Prostate gland (tissue), 2 donors: ENCODE measurements at regions not wholly inside any gene's neighbourhood (a gene's known extent, or its start where the extent isn't known, plus 50 kb on each side); places are given as distances from the start of the nearest gene placed in this dataset.
"Not testable (repeated sequence)": the region's sequence is repeated elsewhere in the genome, so short reads cannot be mapped to it uniquely, and the experiment has no call there.

Source experiments
- DNase-seq: peaks from one replicate; pipeline ENCODE4 v3.0.0-alpha.2; 2019; ENCODE audit warnings: low spot score
- H3K27ac ChIP-seq, 2 donors: fragments of 200-600 bp; sonication (generic); 2 replicates each; pipeline ENCODE4 v1.5.1; 2017 to 2019
- H3K27me3 ChIP-seq: fragments of 200-600 bp; sonication (generic); replicated peaks from 2 replicates; pipeline ENCODE4 v1.5.1; 2019; ENCODE audit not compliant: insufficient read depth
- H3K36me3 ChIP-seq, 2 donors: fragments of 200-600 bp; sonication (generic); 1 replicate in 1 of 2; 2 replicates in 1 of 2; pipeline versions ENCODE4 v1.5.1 to v1.8.1; 2017 to 2019
- H3K4me1 ChIP-seq: fragments of 200-600 bp; sonication (generic); replicated peaks from 2 replicates; pipeline ENCODE4 v1.5.1; 2019
- H3K4me3 ChIP-seq, 2 donors: fragments of 200-600 bp; sonication (generic); 2 replicates each; pipeline ENCODE4 v1.5.1; 2017 to 2019
- H3K9me3 ChIP-seq: fragments of 200-600 bp; sonication (generic); 2 replicates; pipeline ENCODE4 v1.5.1; 2017
- POLR2A ChIP-seq: fragments of 450-650 bp; IDR thresholded peaks from one replicate; pipeline ENCODE4 v1.6.1; 2016; ENCODE audit warnings: antibody characterized with exemption, mild to moderate bottlenecking
- POLR2AphosphoS5 ChIP-seq: sonication (generic); formaldehyde crosslinking; IDR thresholded peaks from one replicate; pipeline ENCODE4 v1.6.1; 2017; ENCODE audit warnings: antibody characterized with exemption
- WGBS: methylation state at CpG from one replicate; pipeline ENCODE4 v1.1.5; 2018; 5-methylcytosine and 5-hydroxymethylcytosine counted together
- intact Hi-C: fragments of 100-400 bp; cut with DNase I; formaldehyde crosslinking; loops from one replicate; pipeline ENCODE4 v1.14.2; 2022
- TF ChIP-seq, protein P1 (sequence below), 4 experiments: fragments of 200-600 bp in 2 of 4; fragments of 450-650 bp in 2 of 4; sonication (generic) in 2 of 4; IDR thresholded peaks; 1 replicate in 3 of 4; 2 replicates in 1 of 4; pipeline ENCODE4 v1.5.1; 2016 to 2019; ENCODE audit warnings: antibody characterized with exemption in 4 of 4, mild to moderate bottlenecking in 2 of 4, moderate library complexity in 2 of 4

- Histone ChIP-seq H3K4me3 (no peak overlapping the region), H3K27ac (no peak overlapping the region), H3K9me3 (no peaks in the 10 kb centered on the region), H3K36me3 (no peaks in the 10 kb centered on the region), H3K27me3 (no peaks in the 10 kb centered on the region), H3K4me1 (no peaks in the 10 kb centered on the region)
- intact Hi-C loops = no loop called here
- WGBS = 78% methylated on average over 3 of the region's 3 CpGs
- no peak for DNase-seq
- TF ChIP-seq, protein P1, sequence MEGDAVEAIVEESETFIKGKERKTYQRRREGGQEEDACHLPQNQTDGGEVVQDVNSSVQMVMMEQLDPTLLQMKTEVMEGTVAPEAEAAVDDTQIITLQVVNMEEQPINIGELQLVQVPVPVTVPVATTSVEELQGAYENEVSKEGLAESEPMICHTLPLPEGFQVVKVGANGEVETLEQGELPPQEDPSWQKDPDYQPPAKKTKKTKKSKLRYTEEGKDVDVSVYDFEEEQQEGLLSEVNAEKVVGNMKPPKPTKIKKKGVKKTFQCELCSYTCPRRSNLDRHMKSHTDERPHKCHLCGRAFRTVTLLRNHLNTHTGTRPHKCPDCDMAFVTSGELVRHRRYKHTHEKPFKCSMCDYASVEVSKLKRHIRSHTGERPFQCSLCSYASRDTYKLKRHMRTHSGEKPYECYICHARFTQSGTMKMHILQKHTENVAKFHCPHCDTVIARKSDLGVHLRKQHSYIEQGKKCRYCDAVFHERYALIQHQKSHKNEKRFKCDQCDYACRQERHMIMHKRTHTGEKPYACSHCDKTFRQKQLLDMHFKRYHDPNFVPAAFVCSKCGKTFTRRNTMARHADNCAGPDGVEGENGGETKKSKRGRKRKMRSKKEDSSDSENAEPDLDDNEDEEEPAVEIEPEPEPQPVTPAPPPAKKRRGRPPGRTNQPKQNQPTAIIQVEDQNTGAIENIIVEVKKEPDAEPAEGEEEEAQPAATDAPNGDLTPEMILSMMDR (IDR thresholded peaks at IDR 0.05) = no peak
- no peak for TF ChIP-seq POLR2A
- TF ChIP-seq POLR2AphosphoS5 = no peak
Observed at GRCh38 chr12:29895966-29896365, 112.2 kb upstream of the TMTC1 start.

GRCh38 chr12:29893002-29893401, 109.3 kb upstream of the TMTC1 start:
- 89% methylated on average over 3 of the region's 3 CpGs for WGBS
- no peaks in the 10 kb centered on the region for H3K36me3 ChIP-seq
- TF ChIP-seq, protein P1 (IDR thresholded peaks at IDR 0.05) = no peak

GRCh38 chr12:29891792-29892191, 108.0 kb upstream of the TMTC1 start:
- TF ChIP-seq POLR2A = no peak
- no peak for TF ChIP-seq POLR2AphosphoS5
- TF ChIP-seq, protein P1 (IDR thresholded peaks at IDR 0.05) = no peak
- Histone ChIP-seq H3K4me3 (no peak overlapping the region), H3K27ac (no peak overlapping the region), H3K4me1 (no peaks in the 10 kb centered on the region), H3K9me3 (no peaks in the 10 kb centered on the region), H3K36me3 (no peaks in the 10 kb centered on the region), H3K27me3 (no peaks in the 10 kb centered on the region)
- WGBS = 49% methylated on average over 3 of the region's 3 CpGs
- intact Hi-C loops = no loop called here
- DNase-seq = no peak

More at GRCh38 chr12:29893002-29893401, 109.3 kb upstream of the TMTC1 start:
- Histone ChIP-seq H3K4me3 (no peak overlapping the region), H3K9me3 (no peaks in the 10 kb centered on the region), H3K4me1 (no peaks in the 10 kb centered on the region), H3K27ac (no peak overlapping the region), H3K27me3 (no peaks in the 10 kb centered on the region)
- DNase-seq = no peak
- intact Hi-C loops = no loop called here

- intact Hi-C loops = loop anchor here (10.0 kb wide), 1 partner anchor 335 kb away; no protein-coding TSS in a partner anchor
- no peak overlapping the region for H3K4me3 ChIP-seq
- peak; percentile 48 for DNase-seq
- no peaks in the 10 kb centered on the region for H3K36me3 ChIP-seq
- no peaks in the 10 kb centered on the region for H3K9me3 ChIP-seq
- no peak overlapping the region for H3K27ac ChIP-seq
- 50% methylated on average over 5 of the region's 5 CpGs for WGBS
- no peaks in the 10 kb centered on the region for H3K27me3 ChIP-seq
- TF ChIP-seq POLR2AphosphoS5 (no peak), POLR2A (no peak)
- TF ChIP-seq, protein P1 (IDR thresholded peaks at IDR 0.05) = peak in 3 of 4 experiments; percentile 11 to 48 (median 37)
- no peaks in the 10 kb centered on the region for H3K4me1 ChIP-seq
Observed at GRCh38 chr12:29889737-29890136, 106.0 kb upstream of the TMTC1 start.

DNA sequence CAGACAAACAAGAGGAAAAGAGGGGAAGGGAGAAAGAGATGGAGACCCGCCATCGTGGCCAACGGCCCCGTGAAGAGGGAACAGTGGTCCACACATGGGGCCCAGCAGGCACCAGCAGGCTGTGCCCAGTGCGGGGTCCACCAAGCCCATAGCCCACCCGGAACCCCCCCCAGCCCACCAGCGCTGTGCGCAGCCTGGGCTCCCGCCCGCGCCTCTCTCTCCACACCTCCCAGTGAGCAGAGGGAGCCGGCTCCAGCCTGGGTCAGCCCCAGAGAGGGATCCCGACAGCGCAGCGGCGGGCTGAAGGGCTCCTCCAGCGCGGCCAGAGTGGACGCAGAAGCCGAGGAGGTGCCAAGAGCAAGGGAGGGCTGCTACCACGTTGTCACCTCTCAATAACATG, 105.0 kb upstream of the TMTC1 start:
- Histone ChIP-seq H3K27ac (no peak overlapping the region), H3K9me3 (no peaks in the 10 kb centered on the region), H3K36me3 (no peaks in the 10 kb centered on the region), H3K4me3 (no peak overlapping the region), H3K27me3 (no peaks in the 10 kb centered on the region), H3K4me1 (no peaks in the 10 kb centered on the region)
- no peak for DNase-seq
- intact Hi-C loops = loop anchor here (10.0 kb wide), 1 partner anchor 334 kb away; no protein-coding TSS in a partner anchor
- WGBS = 98% methylated on average over 21 of the region's 21 CpGs
- TF ChIP-seq POLR2A = no peak
- TF ChIP-seq, protein P1 (IDR thresholded peaks at IDR 0.05) = no peak
- no peak for TF ChIP-seq POLR2AphosphoS5

- H3K27me3 ChIP-seq, H3K4me3 ChIP-seq, H3K36me3 ChIP-seq, H3K27ac ChIP-seq, DNase-seq, H3K9me3 ChIP-seq, H3K4me1 ChIP-seq: not testable (repeated sequence)
- intact Hi-C loops = loop anchor here (5.0 to 10.0 kb wide), 2 partner anchors 88 to 330 kb away; no protein-coding TSS in a partner anchor
- 55% methylated on average over 4 of the region's 4 CpGs for WGBS
Observed at GRCh38 chr12:29884957-29885356, 101.2 kb upstream of the TMTC1 start.
